Cardiac fibroblast (primary cell): ENCODE measurements at regions not wholly inside any gene's neighbourhood (a gene's known extent, or its start where the extent isn't known, plus 50 kb on each side); places are given as distances from the start of the nearest gene placed in this dataset.
A peak's percentile ranks its signal among the peaks of the same experiment; 100 is the strongest.

Experiments used
- DNase-seq, 2 donors: peaks; one replicate each; pipeline versions ENCODE4 v3.0.0 to v3.0.0-alpha.2; 2010; ENCODE audit warnings: low read depth in 2 of 2
- H3K4me3 ChIP-seq, 2 donors: replicated peaks in 1 of 2; 1 replicate in 1 of 2; 2 replicates in 1 of 2; pipeline ENCODE4 v1.5.1; 2011; ENCODE audit warnings: low read depth in 2 of 2, low read length in 2 of 2, mild to moderate bottlenecking in 2 of 2, moderate library complexity in 1 of 2
- TF ChIP-seq, protein P1 (sequence below): IDR thresholded peaks from one replicate; pipeline ENCODE4 v1.5.1; 2011; ENCODE audit warnings: low read depth, mild to moderate bottlenecking, low read length, inconsistent platforms

DNA sequence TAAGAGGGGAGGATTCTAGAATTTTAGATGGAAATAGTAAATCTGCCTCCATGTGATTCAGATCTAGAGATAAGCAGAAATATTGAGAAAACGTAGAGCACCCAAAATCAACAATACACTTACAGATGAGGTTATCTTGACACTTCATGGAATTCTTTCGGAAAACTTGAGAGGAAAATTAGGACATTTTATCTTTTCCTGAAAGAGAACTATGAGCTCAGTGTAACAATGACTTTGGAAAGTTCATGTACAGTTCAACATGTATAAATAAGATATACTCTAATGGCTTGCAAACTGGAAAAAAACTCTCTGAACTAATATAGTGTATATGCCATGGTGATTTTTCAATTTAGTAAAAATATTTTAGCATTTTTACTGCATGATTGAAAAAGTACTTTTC is 338.1 kb upstream of the NEGR1 start:
- no peak for DNase-seq
- no peak overlapping the region for H3K4me3 ChIP-seq
- TF ChIP-seq, protein P1, sequence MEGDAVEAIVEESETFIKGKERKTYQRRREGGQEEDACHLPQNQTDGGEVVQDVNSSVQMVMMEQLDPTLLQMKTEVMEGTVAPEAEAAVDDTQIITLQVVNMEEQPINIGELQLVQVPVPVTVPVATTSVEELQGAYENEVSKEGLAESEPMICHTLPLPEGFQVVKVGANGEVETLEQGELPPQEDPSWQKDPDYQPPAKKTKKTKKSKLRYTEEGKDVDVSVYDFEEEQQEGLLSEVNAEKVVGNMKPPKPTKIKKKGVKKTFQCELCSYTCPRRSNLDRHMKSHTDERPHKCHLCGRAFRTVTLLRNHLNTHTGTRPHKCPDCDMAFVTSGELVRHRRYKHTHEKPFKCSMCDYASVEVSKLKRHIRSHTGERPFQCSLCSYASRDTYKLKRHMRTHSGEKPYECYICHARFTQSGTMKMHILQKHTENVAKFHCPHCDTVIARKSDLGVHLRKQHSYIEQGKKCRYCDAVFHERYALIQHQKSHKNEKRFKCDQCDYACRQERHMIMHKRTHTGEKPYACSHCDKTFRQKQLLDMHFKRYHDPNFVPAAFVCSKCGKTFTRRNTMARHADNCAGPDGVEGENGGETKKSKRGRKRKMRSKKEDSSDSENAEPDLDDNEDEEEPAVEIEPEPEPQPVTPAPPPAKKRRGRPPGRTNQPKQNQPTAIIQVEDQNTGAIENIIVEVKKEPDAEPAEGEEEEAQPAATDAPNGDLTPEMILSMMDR = no peak

DNA sequence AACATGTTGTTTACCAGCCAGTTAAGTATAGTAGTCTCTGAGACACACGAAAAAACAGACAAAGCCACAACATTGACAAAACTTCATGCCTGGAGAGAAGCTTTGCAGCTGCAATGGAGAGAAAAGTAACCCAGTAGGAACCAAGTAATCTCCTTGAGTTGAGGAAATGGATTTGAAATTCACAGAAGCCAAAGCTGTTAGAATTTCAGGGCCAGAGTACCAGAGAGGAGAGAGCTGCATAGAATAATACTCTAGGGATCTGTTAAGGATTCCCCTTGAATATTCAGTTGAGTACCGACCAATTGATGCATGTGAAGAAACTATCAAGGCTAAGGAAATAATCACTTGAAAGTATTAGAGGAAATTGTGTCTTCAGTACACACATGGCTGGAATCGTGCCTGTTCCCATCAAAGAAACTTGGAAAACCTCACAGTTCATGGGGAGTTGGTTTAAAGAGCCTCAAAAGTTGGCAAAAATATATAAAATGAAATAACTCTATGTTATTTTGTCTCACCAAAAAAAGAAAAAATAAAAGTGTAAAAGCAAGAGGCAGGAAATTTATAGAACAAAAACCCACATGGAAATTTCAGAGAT is 324.0 kb upstream of the NEGR1 start:
- H3K4me3 ChIP-seq = no peak overlapping the region
- TF ChIP-seq, protein P1 = no peak
- no peak for DNase-seq

DNA sequence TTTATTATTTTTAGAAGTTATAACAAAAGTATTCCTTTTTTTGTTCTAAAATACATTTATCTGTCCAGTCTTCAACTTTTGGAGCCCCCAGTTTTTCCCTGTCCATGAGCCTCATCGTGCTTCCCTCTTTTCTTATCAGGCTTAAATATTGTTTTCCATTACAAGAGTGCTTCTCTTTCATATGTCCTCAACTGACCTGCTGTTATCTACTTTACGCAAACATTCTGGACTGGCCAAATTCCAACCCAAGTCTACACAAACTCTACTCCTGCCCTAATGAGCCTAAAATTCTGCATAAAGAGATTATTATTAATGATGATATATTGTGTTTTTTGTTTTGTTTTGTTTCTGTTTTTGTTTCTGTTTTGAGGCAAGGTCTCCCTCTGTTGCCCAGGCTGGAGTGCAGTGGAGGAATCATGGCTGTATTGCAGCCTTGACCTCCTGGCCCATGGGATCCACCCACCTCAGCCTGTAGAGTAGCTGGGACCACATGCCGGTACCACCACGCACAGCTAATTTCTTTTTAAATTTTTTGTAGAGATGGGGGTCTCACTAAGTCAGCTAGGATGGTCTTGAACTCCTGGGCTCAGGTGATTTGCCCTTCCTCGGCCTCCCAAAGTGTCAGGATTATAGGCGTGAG is 318.8 kb upstream of the NEGR1 start:
- TF ChIP-seq, protein P1 = no peak
- peak; percentile 6 to 35 for DNase-seq
- no peak overlapping the region for H3K4me3 ChIP-seq

DNA sequence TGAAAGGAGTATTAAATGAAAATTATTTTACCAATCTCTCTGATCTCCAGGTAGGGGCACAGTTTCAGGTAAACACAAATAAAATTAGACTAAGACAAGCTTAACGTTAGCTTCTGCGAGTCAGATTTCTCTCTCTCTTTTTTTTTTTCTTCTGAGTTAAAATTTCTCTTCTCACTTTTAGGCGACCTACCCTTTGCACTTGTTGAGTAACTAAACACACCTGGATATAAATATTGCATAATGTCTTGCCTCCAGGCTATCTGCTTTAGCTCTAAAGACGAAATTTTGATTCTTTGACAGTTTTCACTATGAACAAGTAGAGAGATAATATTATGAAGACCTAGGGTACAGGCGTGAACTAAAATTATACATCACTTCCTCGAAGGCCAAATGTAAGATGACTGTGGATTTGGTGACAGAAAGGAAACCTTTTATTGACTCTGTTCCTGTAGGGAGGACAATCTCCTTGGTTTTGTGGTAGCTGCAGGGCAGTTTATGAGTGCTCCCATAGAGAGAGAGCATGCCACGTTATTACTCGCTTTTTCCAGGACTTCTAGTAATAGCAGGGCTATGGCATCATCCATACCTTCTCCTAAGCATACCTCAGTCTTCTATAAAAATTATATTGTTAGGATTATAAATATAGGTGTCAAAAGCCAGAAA is 303.8 kb upstream of the NEGR1 start:
- TF ChIP-seq, protein P1 = no peak
- no peak overlapping the region for H3K4me3 ChIP-seq
- DNase-seq = no peak

DNA sequence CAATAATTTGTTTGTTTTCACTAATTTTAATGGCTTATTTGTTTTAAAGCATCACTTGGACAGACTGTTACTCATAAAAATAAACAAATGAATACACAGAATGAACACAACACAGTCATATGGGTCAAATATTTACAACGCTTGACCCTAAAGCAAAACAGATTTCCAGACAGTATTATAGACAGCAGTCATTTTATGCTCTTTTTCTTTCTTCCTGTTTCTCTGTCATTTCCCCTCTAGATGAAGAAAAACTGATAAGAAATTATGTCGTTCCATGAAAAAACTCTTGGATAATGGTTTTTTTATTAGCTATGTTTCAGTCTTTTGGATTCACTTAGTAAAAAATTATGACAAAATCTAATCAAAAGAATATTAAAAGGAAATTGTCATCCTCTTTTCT is 297.3 kb upstream of the NEGR1 start:
- TF ChIP-seq, protein P1 = no peak
- no peak for DNase-seq
- H3K4me3 ChIP-seq = no peak overlapping the region

DNA sequence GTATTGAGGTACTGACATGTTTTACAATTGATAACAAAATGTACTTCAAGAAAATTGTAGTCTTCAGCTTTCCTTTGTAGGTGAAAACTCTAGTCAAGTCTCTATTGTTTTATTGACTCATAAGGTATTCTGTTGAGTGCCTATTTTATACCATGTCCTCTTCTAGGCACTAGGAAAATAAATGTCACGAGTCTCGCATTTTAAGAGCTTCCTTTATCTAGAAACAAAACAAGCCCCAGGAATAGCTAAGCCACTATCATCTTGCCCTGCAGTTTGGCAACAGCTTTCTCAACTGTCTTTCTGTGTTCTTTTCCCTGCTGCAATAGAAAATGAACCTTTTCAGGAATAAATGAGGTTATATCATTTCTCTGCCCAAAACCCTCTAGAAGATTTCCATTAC is 288.5 kb upstream of the NEGR1 start:
- no peak for DNase-seq
- TF ChIP-seq, protein P1 = no peak
- H3K4me3 ChIP-seq = no peak overlapping the region
